ENCODE measurements at regions not wholly inside any gene's neighbourhood (a gene's known extent, or its start where the extent isn't known, plus 50 kb on each side); places are given as distances from the start of the nearest gene placed in this dataset.
"Not testable (repeated sequence)": the region's sequence is repeated elsewhere in the genome, so short reads cannot be mapped to it uniquely, and the experiment has no call there.

DNA sequence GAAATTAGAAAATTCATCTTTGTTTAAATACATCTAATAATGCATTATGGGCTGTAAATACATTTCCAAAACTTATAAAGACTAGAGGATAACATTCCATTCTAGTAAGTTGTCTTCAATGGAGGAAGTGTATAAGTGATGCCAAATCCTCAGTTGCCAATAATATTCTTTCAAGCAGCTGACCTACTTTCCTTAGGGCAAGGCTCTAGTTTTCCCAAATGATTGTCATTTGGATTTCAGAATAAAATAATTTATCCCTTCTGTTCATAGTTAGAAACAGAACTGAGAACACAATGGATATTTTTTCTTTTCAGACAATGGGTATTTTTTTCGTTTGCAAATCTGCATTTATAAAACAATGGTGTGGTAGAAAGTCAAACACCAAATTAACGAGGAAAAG is 354.9 kb upstream of the ADAMTS5 start:
- Histone ChIP-seq H3F3A (ENCODE audit: control insufficient read depth, insufficient read depth) (no peaks in the 10 kb centered on the region), H3K9me2 (replicated peaks; ENCODE audit: control insufficient read depth, low read length) (no peaks in the 10 kb centered on the region), H3K36me3 (ENCODE audit: control insufficient read depth, low read length) (no peaks in the 10 kb centered on the region), H3K4me1 (ENCODE audit: control insufficient read depth, low read length) (no peaks in the 10 kb centered on the region), H3K27me3 (ENCODE audit: control insufficient read depth, low read length) (no peaks in the 10 kb centered on the region), H3K79me2 (ENCODE audit: control insufficient read depth, low read length) (no peaks in the 10 kb centered on the region), H3K4me2 (ENCODE audit: low read length) (no peak overlapping the region), H4K20me1 (ENCODE audit: control insufficient read depth, insufficient read depth, low read depth, low read length) (no peaks in the 10 kb centered on the region), H3K9me3 (ENCODE audit: control insufficient read depth, insufficient read depth, low read length) (no peaks in the 10 kb centered on the region), H3K27ac (ENCODE audit: low read depth, low read length) (no peak overlapping the region), H3K4me3 (ENCODE audit: low read length) (no peak overlapping the region)
- TF ChIP-seq, protein P1, sequence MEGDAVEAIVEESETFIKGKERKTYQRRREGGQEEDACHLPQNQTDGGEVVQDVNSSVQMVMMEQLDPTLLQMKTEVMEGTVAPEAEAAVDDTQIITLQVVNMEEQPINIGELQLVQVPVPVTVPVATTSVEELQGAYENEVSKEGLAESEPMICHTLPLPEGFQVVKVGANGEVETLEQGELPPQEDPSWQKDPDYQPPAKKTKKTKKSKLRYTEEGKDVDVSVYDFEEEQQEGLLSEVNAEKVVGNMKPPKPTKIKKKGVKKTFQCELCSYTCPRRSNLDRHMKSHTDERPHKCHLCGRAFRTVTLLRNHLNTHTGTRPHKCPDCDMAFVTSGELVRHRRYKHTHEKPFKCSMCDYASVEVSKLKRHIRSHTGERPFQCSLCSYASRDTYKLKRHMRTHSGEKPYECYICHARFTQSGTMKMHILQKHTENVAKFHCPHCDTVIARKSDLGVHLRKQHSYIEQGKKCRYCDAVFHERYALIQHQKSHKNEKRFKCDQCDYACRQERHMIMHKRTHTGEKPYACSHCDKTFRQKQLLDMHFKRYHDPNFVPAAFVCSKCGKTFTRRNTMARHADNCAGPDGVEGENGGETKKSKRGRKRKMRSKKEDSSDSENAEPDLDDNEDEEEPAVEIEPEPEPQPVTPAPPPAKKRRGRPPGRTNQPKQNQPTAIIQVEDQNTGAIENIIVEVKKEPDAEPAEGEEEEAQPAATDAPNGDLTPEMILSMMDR (IDR thresholded peaks at IDR 0.05; ENCODE audit: low read depth, low read length, poor library complexity, severe bottlenecking) = no peak
- no peak for TF ChIP-seq EZH2phosphoT487 (IDR thresholded peaks at IDR 0.05; ENCODE audit: borderline replicate concordance, low read length)

DNA sequence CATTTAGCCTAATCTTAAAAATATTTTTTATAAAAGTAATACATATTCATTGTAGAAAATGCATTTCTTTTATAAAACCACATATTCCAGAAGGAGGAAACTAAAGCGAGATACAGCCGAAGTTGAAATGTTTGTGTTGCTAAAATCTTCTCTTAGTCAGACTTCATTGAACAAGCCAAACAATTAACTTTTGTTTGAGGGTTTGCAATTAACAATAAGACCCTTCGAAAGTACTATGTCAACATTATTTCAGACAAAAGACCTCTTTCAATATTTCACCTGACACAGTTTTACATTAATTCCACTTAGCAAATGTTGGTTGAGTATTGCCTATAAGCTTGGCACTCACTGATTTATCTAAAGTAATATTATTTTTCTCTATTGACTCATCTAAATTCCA is 354.0 kb upstream of the ADAMTS5 start:
- H3K4me2 ChIP-seq (ENCODE audit: low read length) = no peak overlapping the region
- H3K9me2 ChIP-seq (replicated peaks; ENCODE audit: control insufficient read depth, low read length) = no peaks in the 10 kb centered on the region
- H3K79me2 ChIP-seq (ENCODE audit: control insufficient read depth, low read length) = no peaks in the 10 kb centered on the region

DNA sequence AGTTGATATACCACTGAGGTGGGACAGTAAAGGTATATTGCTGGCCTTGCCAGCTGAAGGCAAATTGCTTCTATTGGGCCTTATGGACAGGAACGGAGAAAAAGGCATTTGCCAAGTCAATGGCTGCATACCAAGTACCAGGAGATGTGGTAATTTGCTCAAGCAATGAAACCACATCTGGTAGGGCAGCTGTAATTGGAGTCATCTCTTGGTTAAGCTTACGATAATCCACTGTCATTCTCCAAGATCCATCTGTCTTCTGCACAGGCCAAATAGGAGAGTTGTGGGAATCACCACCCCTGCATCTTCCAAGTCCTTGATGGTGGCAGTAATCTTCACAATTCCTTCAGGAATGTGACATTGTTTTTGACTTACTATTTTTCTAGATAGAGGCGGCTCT is 350.7 kb upstream of the ADAMTS5 start:
- H3K9me3 ChIP-seq (ENCODE audit: control insufficient read depth, insufficient read depth, low read length); H3K4me3 ChIP-seq (ENCODE audit: low read length); H3F3A ChIP-seq (ENCODE audit: control insufficient read depth, insufficient read depth); H3K27ac ChIP-seq (ENCODE audit: low read depth, low read length); H3K4me1 ChIP-seq (ENCODE audit: control insufficient read depth, low read length); H3K9me2 ChIP-seq (replicated peaks; ENCODE audit: control insufficient read depth, low read length); H3K27me3 ChIP-seq (ENCODE audit: control insufficient read depth, low read length); H3K4me2 ChIP-seq (ENCODE audit: low read length); H3K36me3 ChIP-seq (ENCODE audit: control insufficient read depth, low read length); H3K79me2 ChIP-seq (ENCODE audit: control insufficient read depth, low read length); H4K20me1 ChIP-seq (ENCODE audit: control insufficient read depth, insufficient read depth, low read depth, low read length): not testable (repeated sequence)

More for the DNA sequence above, 354.0 kb upstream of the ADAMTS5 start:
- H3F3A ChIP-seq (ENCODE audit: control insufficient read depth, insufficient read depth) = no peaks in the 10 kb centered on the region
- H3K27me3 ChIP-seq (ENCODE audit: control insufficient read depth, low read length) = no peaks in the 10 kb centered on the region
- no peak overlapping the region for H3K4me3 ChIP-seq (ENCODE audit: low read length)
- H3K27ac ChIP-seq (ENCODE audit: low read depth, low read length) = no peak overlapping the region
- H3K4me1 ChIP-seq (ENCODE audit: control insufficient read depth, low read length) = no peaks in the 10 kb centered on the region
- no peaks in the 10 kb centered on the region for H3K36me3 ChIP-seq (ENCODE audit: control insufficient read depth, low read length)
- no peaks in the 10 kb centered on the region; the same call in 1 of the 2 replicates for H3K9me3 ChIP-seq (ENCODE audit: control insufficient read depth, insufficient read depth, low read length)
- no peaks in the 10 kb centered on the region for H4K20me1 ChIP-seq (ENCODE audit: control insufficient read depth, insufficient read depth, low read depth, low read length)
- no peak for TF ChIP-seq EZH2phosphoT487 (IDR thresholded peaks at IDR 0.05; ENCODE audit: borderline replicate concordance, low read length)
- TF ChIP-seq, protein P1 (IDR thresholded peaks at IDR 0.05; ENCODE audit: low read depth, low read length, poor library complexity, severe bottlenecking) = no peak

DNA sequence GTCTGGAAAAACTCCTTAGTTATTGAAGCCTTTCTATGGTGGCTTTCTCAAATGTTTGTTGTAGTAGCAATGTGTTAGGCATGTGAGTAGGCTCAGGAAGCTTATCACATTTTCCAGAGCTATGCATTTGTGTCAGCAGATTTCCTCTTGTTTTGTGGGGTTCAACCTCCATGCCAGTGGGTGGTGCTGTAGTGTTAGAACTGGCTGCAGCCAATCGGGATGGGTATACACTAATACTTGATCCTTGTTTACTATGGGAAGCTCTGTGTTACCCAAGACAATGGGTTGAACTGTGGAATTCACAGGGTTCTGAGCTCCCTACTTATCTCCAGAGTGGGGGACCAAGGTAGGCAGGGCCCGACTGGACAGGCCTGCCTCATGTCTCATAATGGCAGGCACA is 348.5 kb upstream of the ADAMTS5 start:
- Histone ChIP-seq H3K36me3 (ENCODE audit: control insufficient read depth, low read length) (no peaks in the 10 kb centered on the region), H3K9me2 (replicated peaks; ENCODE audit: control insufficient read depth, low read length) (no peaks in the 10 kb centered on the region), H3K9me3 (ENCODE audit: control insufficient read depth, insufficient read depth, low read length) (no peaks in the 10 kb centered on the region; the same call in 1 of the 2 replicates), H3K4me1 (ENCODE audit: control insufficient read depth, low read length) (no peaks in the 10 kb centered on the region), H3K4me2 (ENCODE audit: low read length) (no peak overlapping the region), H3K79me2 (ENCODE audit: control insufficient read depth, low read length) (no peaks in the 10 kb centered on the region), H3K4me3 (ENCODE audit: low read length) (no peak overlapping the region), H3F3A (ENCODE audit: control insufficient read depth, insufficient read depth) (no peaks in the 10 kb centered on the region), H3K27me3 (ENCODE audit: control insufficient read depth, low read length) (no peaks in the 10 kb centered on the region), H3K27ac (ENCODE audit: low read depth, low read length) (no peak overlapping the region), H4K20me1 (ENCODE audit: control insufficient read depth, insufficient read depth, low read depth, low read length) (no peaks in the 10 kb centered on the region)
- TF ChIP-seq, protein P1 (IDR thresholded peaks at IDR 0.05; ENCODE audit: low read depth, low read length, poor library complexity, severe bottlenecking) = no peak
- TF ChIP-seq EZH2phosphoT487 (IDR thresholded peaks at IDR 0.05; ENCODE audit: borderline replicate concordance, low read length) = no peak
